ENCODE measurements at regions not wholly inside any gene's neighbourhood (a gene's known extent, or its start where the extent isn't known, plus 50 kb on each side); places are given as distances from the start of the nearest gene placed in this dataset.

GRCh38 chr20:54848984-54849538, 373.7 kb downstream of the DOK5 start:
- Mint-ChIP-seq H3K36me3 (no peaks in the 10 kb centered on the region), H3K9me3 (ENCODE audit: low read depth) (peaks cover 2% of the 10 kb centered on the region), H3K27ac (no peak overlapping the region), H3K27me3 (no peaks in the 10 kb centered on the region), H3K4me3 (no peak overlapping the region), H3K4me1 (no peaks in the 10 kb centered on the region)
- CTCF ChIA-PET: no interaction called here
- ATAC-seq: no peak
- no peak for DNase-seq

- H3K4me3 Mint-ChIP-seq: no peak overlapping the region
- no peaks in the 10 kb centered on the region for H3K36me3 Mint-ChIP-seq
- ATAC-seq: no peak
- CTCF ChIA-PET: no interaction called here
- H3K27me3 Mint-ChIP-seq: no peaks in the 10 kb centered on the region
- peaks cover 2% of the 10 kb centered on the region for H3K9me3 Mint-ChIP-seq (ENCODE audit: low read depth)
- H3K4me1 Mint-ChIP-seq: no peaks in the 10 kb centered on the region
- DNase-seq: no peak
- no peak overlapping the region for H3K27ac Mint-ChIP-seq
These were observed 372.9 kb downstream of the DOK5 start for GRCh38 chr20:54848262-54848661.

GRCh38 chr20:54846948-54847347, 371.6 kb downstream of the DOK5 start:
- H3K27me3 Mint-ChIP-seq: no peaks in the 10 kb centered on the region
- peaks cover 2% of the 10 kb centered on the region for H3K9me3 Mint-ChIP-seq (ENCODE audit: low read depth)
- no peaks in the 10 kb centered on the region for H3K36me3 Mint-ChIP-seq
- H3K4me3 Mint-ChIP-seq: no peak overlapping the region
- no peak for DNase-seq
- no peak for ATAC-seq
- H3K4me1 Mint-ChIP-seq: no peaks in the 10 kb centered on the region
- CTCF ChIA-PET: no interaction called here
- H3K27ac Mint-ChIP-seq: no peak overlapping the region

GRCh38 chr20:54844346-54844745, 369.0 kb downstream of the DOK5 start:
- Mint-ChIP-seq H3K4me3 (no peak overlapping the region), H3K36me3 (no peaks in the 10 kb centered on the region), H3K27ac (no peak overlapping the region), H3K4me1 (no peaks in the 10 kb centered on the region), H3K9me3 (ENCODE audit: low read depth) (peaks cover 2% of the 10 kb centered on the region), H3K27me3 (no peaks in the 10 kb centered on the region)
- ATAC-seq (no peak), DNase-seq (no peak)
- CTCF ChIA-PET: interaction anchor here (0.7 kb wide), 1 partner anchor 75 kb away, joined by 3 read pairs; no protein-coding TSS in a partner anchor

GRCh38 chr20:54843865-54844264, 368.5 kb downstream of the DOK5 start:
- Mint-ChIP-seq H3K27me3 (no peaks in the 10 kb centered on the region), H3K36me3 (no peaks in the 10 kb centered on the region), H3K27ac (no peak overlapping the region), H3K9me3 (ENCODE audit: low read depth) (peaks cover 2% of the 10 kb centered on the region), H3K4me3 (no peak overlapping the region), H3K4me1 (no peaks in the 10 kb centered on the region)
- no peak for ATAC-seq
- DNase-seq: no peak
- CTCF ChIA-PET: interaction anchor here (0.7 kb wide), 1 partner anchor 74 kb away, joined by 3 read pairs; no protein-coding TSS in a partner anchor

- Mint-ChIP-seq H3K27ac (no peak overlapping the region), H3K4me3 (no peak overlapping the region), H3K27me3 (no peaks in the 10 kb centered on the region), H3K9me3 (ENCODE audit: low read depth) (peaks cover 2% of the 10 kb centered on the region), H3K4me1 (no peaks in the 10 kb centered on the region), H3K36me3 (no peaks in the 10 kb centered on the region)
- DNase-seq: no peak
- CTCF ChIA-PET: interaction anchor here (0.7 kb wide), 1 partner anchor 74 kb away, joined by 3 read pairs; no protein-coding TSS in a partner anchor
- no peak for ATAC-seq
These were observed 368.0 kb downstream of the DOK5 start for GRCh38 chr20:54843431-54843830.

- Mint-ChIP-seq H3K9me3 (ENCODE audit: low read depth) (no peaks in the 10 kb centered on the region), H3K27me3 (no peaks in the 10 kb centered on the region), H3K4me3 (no peak overlapping the region), H3K36me3 (no peaks in the 10 kb centered on the region), H3K4me1 (no peaks in the 10 kb centered on the region), H3K27ac (no peak overlapping the region)
- CTCF ChIA-PET: no interaction called here
- ATAC-seq (no peak), DNase-seq (no peak)
These were observed 363.8 kb downstream of the DOK5 start for GRCh38 chr20:54839224-54839623.

GRCh38 chr20:54837226-54837625, 361.8 kb downstream of the DOK5 start:
- Mint-ChIP-seq H3K4me1 (no peaks in the 10 kb centered on the region), H3K4me3 (no peak overlapping the region), H3K36me3 (no peaks in the 10 kb centered on the region), H3K27me3 (no peaks in the 10 kb centered on the region), H3K27ac (no peak overlapping the region), H3K9me3 (ENCODE audit: low read depth) (no peaks in the 10 kb centered on the region)
- no peak for ATAC-seq
- no peak for DNase-seq
- CTCF ChIA-PET: no interaction called here

GRCh38 chr20:54822386-54822785, 347.0 kb downstream of the DOK5 start:
- H3K36me3 Mint-ChIP-seq: no peaks in the 10 kb centered on the region
- no peak for ATAC-seq
- no peaks in the 10 kb centered on the region for H3K4me1 Mint-ChIP-seq
- no peak overlapping the region for H3K27ac Mint-ChIP-seq
- peaks cover 2% of the 10 kb centered on the region for H3K9me3 Mint-ChIP-seq (ENCODE audit: low read depth)
- no peak for DNase-seq
- H3K27me3 Mint-ChIP-seq: no peaks in the 10 kb centered on the region
- CTCF ChIA-PET: no interaction called here
- H3K4me3 Mint-ChIP-seq: no peak overlapping the region

GRCh38 chr20:54820392-54820791, 345.0 kb downstream of the DOK5 start:
- no peaks in the 10 kb centered on the region for H3K36me3 Mint-ChIP-seq
- no peaks in the 10 kb centered on the region for H3K27me3 Mint-ChIP-seq
- DNase-seq (no peak), ATAC-seq (no peak)
- no peak overlapping the region for H3K4me3 Mint-ChIP-seq
- CTCF ChIA-PET: no interaction called here
- no peaks in the 10 kb centered on the region for H3K4me1 Mint-ChIP-seq
- no peaks in the 10 kb centered on the region for H3K9me3 Mint-ChIP-seq (ENCODE audit: low read depth)
- no peak overlapping the region for H3K27ac Mint-ChIP-seq

GRCh38 chr20:54806462-54806861, 331.1 kb downstream of the DOK5 start:
- H3K27ac Mint-ChIP-seq: no peak overlapping the region
- H3K4me1 Mint-ChIP-seq: no peaks in the 10 kb centered on the region

GRCh38 chr20:54794874-54795273, 319.5 kb downstream of the DOK5 start:
- Mint-ChIP-seq H3K4me3 (no peak overlapping the region), H3K27me3 (no peaks in the 10 kb centered on the region), H3K9me3 (ENCODE audit: low read depth) (peaks cover 10% of the 10 kb centered on the region), H3K4me1 (no peaks in the 10 kb centered on the region), H3K27ac (no peak overlapping the region), H3K36me3 (no peaks in the 10 kb centered on the region)
- no peak for DNase-seq
- ATAC-seq: no peak
- CTCF ChIA-PET: no interaction called here

More at GRCh38 chr20:54806462-54806861, 331.1 kb downstream of the DOK5 start:
- CTCF ChIA-PET: no interaction called here
- ATAC-seq (no peak), DNase-seq (no peak)
- no peaks in the 10 kb centered on the region for H3K36me3 Mint-ChIP-seq
- no peaks in the 10 kb centered on the region for H3K9me3 Mint-ChIP-seq (ENCODE audit: low read depth)
- no peak overlapping the region for H3K4me3 Mint-ChIP-seq
- no peaks in the 10 kb centered on the region for H3K27me3 Mint-ChIP-seq

GRCh38 chr20:54794110-54794509, 318.7 kb downstream of the DOK5 start:
- no peaks in the 10 kb centered on the region for H3K27me3 Mint-ChIP-seq
- H3K27ac Mint-ChIP-seq: no peak overlapping the region
- ATAC-seq: no peak
- peaks cover 15% of the 10 kb centered on the region for H3K9me3 Mint-ChIP-seq (ENCODE audit: low read depth)
- DNase-seq: no peak
- no peak overlapping the region for H3K4me3 Mint-ChIP-seq
- H3K36me3 Mint-ChIP-seq: no peaks in the 10 kb centered on the region
- CTCF ChIA-PET: no interaction called here
- H3K4me1 Mint-ChIP-seq: no peaks in the 10 kb centered on the region

- no peak for DNase-seq
- H3K9me3 Mint-ChIP-seq (ENCODE audit: low read depth): peaks cover 19% of the 10 kb centered on the region
- no peaks in the 10 kb centered on the region for H3K27me3 Mint-ChIP-seq
- H3K4me1 Mint-ChIP-seq: no peaks in the 10 kb centered on the region
- no peak for ATAC-seq
- no peaks in the 10 kb centered on the region for H3K36me3 Mint-ChIP-seq
- no peak overlapping the region for H3K4me3 Mint-ChIP-seq
- CTCF ChIA-PET: no interaction called here
- H3K27ac Mint-ChIP-seq: no peak overlapping the region
These were observed 318.0 kb downstream of the DOK5 start for GRCh38 chr20:54793291-54793992.
